K562 (cell line): ENCODE measurements at regions not wholly inside any gene's neighbourhood (a gene's known extent, or its start where the extent isn't known, plus 50 kb on each side); places are given as distances from the start of the nearest gene placed in this dataset.

Source experiments
- ATAC-seq: fragments of 200-7000 bp; cut with Tn5 transposase; 3 replicates; pipeline ENCODE4 v1.9.1; 2020; ENCODE audit warnings: moderate library complexity
- BruUV-seq: library from RNA; stranded (reverse); fragments of 400-500 nt; replicated peaks from 2 replicates; lab custom pipeline; 2021; lab: Mats Ljungman, UMichigan
- CTCF ChIA-PET: fragments of 300-600 bp; formaldehyde crosslinking; extraction: SDS; loops from one replicate; lab custom pipeline; 2021; ENCODE audit warnings: low intra/inter-chr PET ratio; lab: Yijun Ruan, JAX
- POLR2A ChIA-PET: fragments of 300-600, 350-650 bp; sonication (Branson Sonifier 250); formaldehyde crosslinking; extraction: SDS; loops from one replicate; lab custom pipeline; 2021; ENCODE audit warnings: antibody characterized with exemption, inconsistent platforms; lab: Yijun Ruan, JAX
- DNase-seq, 4 experiments: peaks; one replicate each; pipeline versions ENCODE4 v3.0.0 to v3.0.0-alpha.2; 2011 to 2018; ENCODE audit warnings: low spot score in 3 of 4, mixed read lengths in 3 of 4; ENCODE audit errors: extremely low read depth in 1 of 4
- FAIRE-seq: peaks from 2 replicates; lab custom pipeline; 2011; peaks lifted over from hg19 to GRCh38; lab: Jason Lieb, UNC
- H2AFZ ChIP-seq: 2 replicates; pipeline ENCODE4 v1.6.0; 2011; ENCODE audit warnings: low read depth, low read length, control low read depth, inconsistent platforms
- H3K27ac ChIP-seq: fragments of 200-600 bp; 3 replicates; pipeline ENCODE4 v1.8.0; 2011; ENCODE audit warnings: low read depth, mild to moderate bottlenecking, control low read depth, inconsistent platforms, low read length, moderate library complexity, mixed read lengths; ENCODE audit errors: extremely low read depth
- H3K27me3 ChIP-seq, 2 experiments: fragments of 300-600 bp in 1 of 2; 2 replicates in 1 of 2; 3 replicates in 1 of 2; pipeline versions ENCODE4 v1.6.0 to v1.8.0; 2011; ENCODE audit warnings: inconsistent platforms in 2 of 2, low read length in 2 of 2, mild to moderate bottlenecking in 1 of 2, mixed read lengths in 1 of 2, moderate library complexity in 1 of 2; ENCODE audit not compliant: control insufficient read depth in 2 of 2, insufficient read depth in 2 of 2
- H3K36me3 ChIP-seq: fragments of 300-600 bp; 3 replicates; pipeline ENCODE4 v1.8.0; 2011; ENCODE audit warnings: mild to moderate bottlenecking, low read length, inconsistent platforms; ENCODE audit not compliant: control insufficient read depth, insufficient read depth
- H3K4me1 ChIP-seq, 2 experiments: fragments of 200-600 bp in 1 of 2; replicated peaks in 1 of 2; 2 replicates in 1 of 2; 3 replicates in 1 of 2; pipeline versions ENCODE4 v1.5.1 to v1.8.0; 2011; ENCODE audit warnings: inconsistent platforms in 2 of 2, low read length in 2 of 2, mild to moderate bottlenecking in 1 of 2, mixed read lengths in 1 of 2, moderate library complexity in 1 of 2; ENCODE audit not compliant: control insufficient read depth in 2 of 2, insufficient read depth in 2 of 2
- H3K4me2 ChIP-seq: 2 replicates; pipeline ENCODE4 v1.6.1; 2011; ENCODE audit warnings: low read length, control low read depth, inconsistent platforms, mixed read lengths; ENCODE audit not compliant: insufficient read depth
- H3K4me3 ChIP-seq: fragments of 200-600 bp; sonication (generic), shearing (Covaris generic); 2 replicates; pipeline ENCODE4 v1.5.1; 2016; ENCODE audit warnings: control low read depth, inconsistent platforms
- H3K79me2 ChIP-seq: fragments of 200-600 bp; 3 replicates; pipeline ENCODE4 v1.8.0; 2011; ENCODE audit warnings: low read length, inconsistent platforms; ENCODE audit not compliant: control insufficient read depth, insufficient read depth
- H3K9ac ChIP-seq, 2 experiments: 2 replicates each; pipeline versions ENCODE4 v1.6.0 to v1.6.1; 2011; ENCODE audit warnings: low read depth in 2 of 2, low read length in 2 of 2, control low read depth in 1 of 2, inconsistent platforms in 1 of 2, mild to moderate bottlenecking in 1 of 2, mixed read lengths in 1 of 2; ENCODE audit not compliant: insufficient read depth in 1 of 2
- H3K9me1 ChIP-seq: one replicate; pipeline ENCODE4 v1.6.0; 2011; ENCODE audit warnings: inconsistent platforms, mild to moderate bottlenecking, low read length, moderate library complexity; ENCODE audit not compliant: control insufficient read depth, insufficient read depth
- H3K9me3 ChIP-seq: replicated peaks from 2 replicates; pipeline ENCODE4 v1.5.1; 2011; ENCODE audit warnings: low read depth, low read length, inconsistent platforms; ENCODE audit not compliant: control insufficient read depth, insufficient read depth
- H4K20me1 ChIP-seq: replicated peaks from 2 replicates; pipeline ENCODE4 v1.6.1; 2011; ENCODE audit warnings: low read length, inconsistent platforms, mixed read lengths; ENCODE audit not compliant: control insufficient read depth, insufficient read depth
- BCL6 ChIP-seq: fragments of 250-450 bp; sonication (Bioruptor Pico); IDR thresholded peaks from 2 replicates; pipeline ENCODE4 v1.4.0; 2020
- DLX4 ChIP-seq: fragments of 250-450 bp; sonication (Bioruptor Pico); IDR thresholded peaks from 2 replicates; pipeline ENCODE4 v1.6.1; 2021; ENCODE audit warnings: mild to moderate bottlenecking
- E4F1 ChIP-seq: fragments of 250-450 bp; sonication (Bioruptor Pico); IDR thresholded peaks from 2 replicates; pipeline ENCODE4 v1.5.0; 2021; ENCODE audit warnings: mild to moderate bottlenecking, borderline replicate concordance
- IFI16 ChIP-seq: fragments of 250-450 bp; sonication (Bioruptor Pico); IDR thresholded peaks from 2 replicates; pipeline ENCODE4 v2.1.2; 2022; ENCODE audit warnings: mild to moderate bottlenecking, inconsistent platforms
- ILF3 ChIP-seq: fragments of 450-650 bp; IDR thresholded peaks from 2 replicates; pipeline ENCODE4 v1.6.1; 2018; ENCODE audit warnings: antibody characterized with exemption, mild to moderate bottlenecking, moderate library complexity, borderline replicate concordance
- IRF2 ChIP-seq: sonication (generic); formaldehyde crosslinking; IDR thresholded peaks from 2 replicates; pipeline ENCODE4 v1.8.1; 2022; ENCODE audit warnings: mild to moderate bottlenecking, missing genetic modification reagents
- MAZ ChIP-seq, 2 experiments: fragments of 450-650 bp in 1 of 2; sonication (generic) in 1 of 2; formaldehyde crosslinking; IDR thresholded peaks in 1 of 2; conservative IDR thresholded peaks in 1 of 2; 2 replicates each; pipeline versions ENCODE4 v1.4.0 to v1.5.0; 2020; ENCODE audit warnings: mild to moderate bottlenecking in 1 of 2, missing genetic modification reagents in 1 of 2
- MLX ChIP-seq, 2 experiments: fragments of 450-650 bp in 1 of 2; sonication (generic) in 1 of 2; formaldehyde crosslinking; conservative IDR thresholded peaks; 2 replicates each; pipeline versions ENCODE4 v1.4.0 to v1.8.1; 2020 to 2022; ENCODE audit warnings: mild to moderate bottlenecking in 1 of 2, missing genetic modification reagents in 1 of 2
- PYGO2 ChIP-seq: fragments of 450-650 bp; IDR thresholded peaks from 2 replicates; pipeline ENCODE4 v1.6.1; 2016; ENCODE audit warnings: mild to moderate bottlenecking, missing genetic modification characterization, moderate library complexity, missing compliant biosample characterization
- SMAD1 ChIP-seq: fragments of 150-350 bp; IDR thresholded peaks from 2 replicates; pipeline ENCODE4 v1.6.1; 2014; ENCODE audit warnings: low read length, low read depth; ENCODE audit not compliant: partially characterized antibody
- SMARCB1 ChIP-seq: IDR thresholded peaks from 2 replicates; pipeline ENCODE4 v1.6.1; 2011; ENCODE audit warnings: improper control_type of control experiment, low read depth; ENCODE audit not compliant: insufficient read length
- TBL1XR1 ChIP-seq, 2 experiments: IDR thresholded peaks; 2 replicates each; pipeline ENCODE4 v1.6.1; 2012; ENCODE audit warnings: improper control_type of control experiment in 2 of 2, low read length in 2 of 2, mild to moderate bottlenecking in 1 of 2
- ZNF609 ChIP-seq: sonication (generic); formaldehyde crosslinking; IDR thresholded peaks from 2 replicates; pipeline ENCODE4 v1.8.1; 2023; ENCODE audit warnings: missing genetic modification reagents, mild to moderate bottlenecking, borderline replicate concordance
- ZNF695 ChIP-seq: fragments of 450-650 bp; formaldehyde crosslinking; IDR thresholded peaks from 2 replicates; pipeline ENCODE4 v1.4.0; 2020; ENCODE audit warnings: mild to moderate bottlenecking, moderate library complexity
- WGBS: fragments of 100-300 bp; shearing (Covaris generic); methylation state at CpG from one replicate; pipeline ENCODE4 v1.1.6; 2016; ENCODE audit warnings: low coverage, mixed read lengths; ENCODE audit not compliant: insufficient coverage; ENCODE audit errors: missing lambda C conversion rate; 5-methylcytosine and 5-hydroxymethylcytosine counted together
- in situ Hi-C: fragments of 300-500 bp; cut with MboI; formaldehyde crosslinking; loops from 4 replicates; pipeline ENCODE4 v1.15.0; 2018; ENCODE audit warnings: inconsistent platforms, mixed read lengths
- intact Hi-C: fragments of 100-400 bp; cut with micrococcal nuclease; formaldehyde crosslinking; loops from 2 replicates; pipeline ENCODE4 v1.14.2; 2022

GRCh38 chr4:123649250-123649644 lies 252.7 kb downstream of the SPRY1 start:
- 9% methylated on average over 4 of the region's 4 CpGs for WGBS
- no peaks in the 10 kb centered on the region for H3K79me2 ChIP-seq
- no peak overlapping the region for H3K4me2 ChIP-seq
- no peak for DNase-seq
- no peak overlapping the region for H3K27ac ChIP-seq
- H3K9ac ChIP-seq, result no peak overlapping the region
- H3K9me3 ChIP-seq, result no peaks in the 10 kb centered on the region
- no peak for ATAC-seq
- H3K4me1 ChIP-seq, result no peaks in the 10 kb centered on the region
- H3K27me3 ChIP-seq, result no peaks in the 10 kb centered on the region
- no peaks in the 10 kb centered on the region for H3K36me3 ChIP-seq
- peak overlapping the region; percentile 91 for H2AFZ ChIP-seq
- no peaks in the 10 kb centered on the region for H4K20me1 ChIP-seq
- FAIRE-seq, result no peak
- POLR2A ChIA-PET, result no interaction called here
- H3K9me1 ChIP-seq, result no peaks in the 10 kb centered on the region
- intact Hi-C loops, result no loop called here
- no TSS peak for BruUV-seq
- in situ Hi-C loops, result no loop called here
- no peak overlapping the region for H3K4me3 ChIP-seq
- CTCF ChIA-PET, result no interaction called here
- TF ChIP-seq BCL6 (no peak), ILF3 (no peak), SMAD1 (no peak), IFI16 (no peak), DLX4 (CRISPR knock-in tag) (no peak), PYGO2 (no peak), SMARCB1 (no peak), IRF2 (no peak), TBL1XR1 (IDR thresholded peaks at IDR 0.05; ENCODE audit: low read length in 2 of 2) (no peak), E4F1 (CRISPR knock-in tag) (no peak), ZNF609 (CRISPR knock-in tag) (no peak), MAZ (CRISPR knock-in tag; conservative IDR thresholded peaks at IDR 0.05 in 1 of 2, IDR thresholded peaks at IDR 0.05 in 1 of 2) (no peak), MLX (CRISPR knock-in tag; conservative IDR thresholded peaks at IDR 0.05) (no peak), ZNF695 (CRISPR knock-in tag) (no peak)
